Fibroblast of skin of abdomen (primary cell): ENCODE measurements at regions not wholly inside any gene's neighbourhood (a gene's known extent, or its start where the extent isn't known, plus 50 kb on each side); places are given as distances from the start of the nearest gene placed in this dataset.
A peak's percentile ranks its signal among the peaks of the same experiment; 100 is the strongest.

Experiments
- DNase-seq: peaks from one replicate; pipeline ENCODE4 v3.0.0-alpha.2; 2013

DNA sequence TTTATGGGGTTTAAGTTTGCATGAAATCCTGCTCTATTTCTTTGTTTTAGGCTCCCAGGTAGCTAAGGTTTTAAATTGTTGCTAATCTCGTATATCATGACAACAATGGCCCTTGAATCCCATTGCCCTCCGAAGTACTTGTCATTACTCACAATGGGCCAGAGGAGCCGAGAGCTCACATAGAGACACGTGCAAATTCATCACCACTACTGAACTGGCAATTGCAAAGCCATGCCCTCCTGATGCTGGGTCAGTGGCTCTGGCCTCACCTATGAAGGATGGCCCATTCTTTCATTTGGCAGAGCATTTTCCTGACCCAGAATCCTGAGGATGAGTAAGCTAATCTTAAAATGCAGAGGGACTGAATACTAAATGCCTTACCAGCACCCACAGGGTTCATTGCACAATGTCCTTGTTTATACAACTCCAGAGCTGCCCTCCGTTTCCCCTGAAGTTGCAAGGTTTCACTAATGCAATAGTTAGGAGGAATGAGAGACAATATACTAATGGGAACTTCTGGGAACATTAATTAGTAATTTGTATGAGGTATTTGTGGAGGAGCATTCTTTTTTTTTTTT is 71.6 kb upstream of the GAREM1 start:
- DNase-seq: no peak

DNA sequence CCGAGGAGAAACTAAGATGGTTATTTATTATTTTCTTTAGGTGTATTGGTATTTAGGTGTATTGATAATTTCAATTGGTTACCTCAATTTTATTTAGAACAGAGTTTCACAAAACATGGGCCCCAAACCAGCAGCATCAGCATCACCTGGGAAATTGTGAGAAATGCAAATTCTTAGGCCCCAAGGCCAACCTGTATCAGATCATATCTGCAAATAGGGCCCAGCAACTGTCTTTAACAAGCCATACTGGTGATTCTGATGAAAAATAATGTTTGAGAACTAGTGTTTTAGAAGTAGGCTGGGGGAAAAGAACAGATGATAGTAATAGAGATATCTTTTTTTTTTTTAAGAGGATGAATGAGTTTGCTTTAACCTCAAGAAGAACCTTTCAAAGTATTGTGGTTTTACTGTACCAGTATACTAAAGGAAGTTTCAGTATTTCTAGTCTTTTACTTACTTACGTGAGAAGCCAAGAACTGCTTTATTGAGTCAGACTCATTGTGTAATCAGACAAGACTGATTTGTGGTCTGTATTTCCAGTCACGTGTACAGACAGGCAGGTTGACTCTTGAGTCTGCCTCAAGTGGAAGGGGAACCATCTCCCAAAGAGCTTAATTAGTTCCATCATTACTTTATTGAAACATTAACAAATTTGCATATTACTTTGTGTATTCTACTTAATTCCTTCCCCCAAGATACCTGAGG is 60.4 kb upstream of the GAREM1 start:
- peak; percentile 59 for DNase-seq

DNA sequence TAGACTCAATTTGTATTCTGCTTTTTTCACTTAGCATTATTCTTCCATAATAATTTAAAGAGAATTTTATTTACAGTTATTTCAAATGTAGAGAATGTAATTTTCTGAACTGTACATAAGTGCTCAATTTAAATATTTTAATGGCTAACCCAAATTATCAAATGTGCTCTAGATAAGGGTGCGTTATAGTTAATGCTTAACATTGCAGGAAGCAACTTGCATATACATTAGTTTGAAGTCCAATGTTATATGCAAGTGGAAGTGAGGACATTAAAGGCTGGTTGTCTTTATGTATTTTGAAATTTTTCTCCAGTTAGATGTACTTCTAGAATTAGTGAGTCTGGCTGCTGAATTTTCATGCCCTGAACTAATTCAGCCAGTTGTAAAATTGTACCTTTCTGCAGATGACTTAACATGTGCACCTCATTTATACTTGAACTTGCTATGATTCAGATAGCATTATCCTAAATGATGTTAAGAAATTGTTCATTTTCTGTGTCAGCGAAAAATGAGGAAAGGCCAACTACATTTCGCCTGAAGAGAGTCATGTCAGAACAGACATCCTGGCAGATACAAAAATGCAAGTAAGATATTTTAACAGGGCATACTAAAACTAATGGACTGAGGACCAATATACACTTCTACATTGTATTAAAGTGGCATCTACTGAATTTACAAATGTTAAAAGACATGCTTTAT is 59.2 kb upstream of the GAREM1 start:
- no peak for DNase-seq

DNA sequence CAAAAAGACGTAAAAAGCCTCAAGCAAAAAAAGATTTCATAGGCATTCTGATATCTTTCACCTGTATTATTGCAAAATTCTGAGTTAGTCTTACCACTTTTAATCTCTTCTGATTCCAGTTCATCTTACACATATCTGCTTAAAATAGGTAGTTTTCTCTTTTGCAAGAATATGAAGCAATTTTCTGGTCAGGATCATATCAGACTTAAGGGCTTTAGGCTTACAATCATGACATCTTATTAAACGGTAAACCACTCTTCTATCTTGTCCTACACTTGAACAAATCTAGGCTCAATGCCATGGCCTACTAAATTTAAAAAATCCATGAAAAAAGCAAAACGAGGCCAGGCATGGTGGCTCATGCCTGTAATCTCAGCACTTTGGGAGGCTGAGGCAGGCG is 50.1 kb upstream of the GAREM1 start:
- no peak for DNase-seq
